ENCODE measurements at regions not wholly inside any gene's neighbourhood (a gene's known extent, or its start where the extent isn't known, plus 50 kb on each side); places are given as distances from the start of the nearest gene placed in this dataset.

- Mint-ChIP-seq H3K4me1 (ENCODE audit: low read depth, unreplicated experiment) (no peaks in the 10 kb centered on the region), H3K27me3 (ENCODE audit: low read depth, unreplicated experiment) (no peaks in the 10 kb centered on the region), H3K4me3 (ENCODE audit: unreplicated experiment) (no peak overlapping the region), H3K36me3 (ENCODE audit: low read depth, unreplicated experiment) (peaks cover 6% of the 10 kb centered on the region), H3K27ac (ENCODE audit: unreplicated experiment) (no peak overlapping the region), H3K9me3 (ENCODE audit: unreplicated experiment) (peaks cover 3% of the 10 kb centered on the region)
- Histone ChIP-seq H4K20me1 (ENCODE audit: insufficient read depth, low read length) (no peaks in the 10 kb centered on the region), H3K4me1 (ENCODE audit: insufficient read depth, low read length) (no peaks in the 10 kb centered on the region), H3K27me3 (ENCODE audit: insufficient read depth, low read length) (no peaks in the 10 kb centered on the region), H3K36me3 (ENCODE audit: insufficient read depth, low read length) (no peaks in the 10 kb centered on the region), H3K9ac (ENCODE audit: low read length) (no peak overlapping the region), H3K27ac (ENCODE audit: low read depth, low read length) (no peak overlapping the region), H3K79me2 (ENCODE audit: insufficient read depth, low read length) (no peaks in the 10 kb centered on the region), H2AFZ (ENCODE audit: low read depth, low read length) (no peak overlapping the region), H3K9me3 (ENCODE audit: insufficient read depth, low read depth, low read length) (no peaks in the 10 kb centered on the region), H3K4me3 (ENCODE audit: insufficient read depth, low read depth, low read length) (no peak overlapping the region), H3K4me2 (ENCODE audit: low read length) (no peak overlapping the region)
- TF ChIP-seq EZH2 (IDR thresholded peaks at IDR 0.05; ENCODE audit: insufficient read depth, low read length) (no peak), CTCF (IDR thresholded peaks at IDR 0.05; ENCODE audit: insufficient read depth, low read depth, low read length) (no peak)
- no peak for FAIRE-seq
- DNase-seq (ENCODE audit: low read depth) = no peak
Observed at GRCh38 chr7:156590212-156590611, 50.4 kb upstream of the RNF32 start.

- H2AFZ ChIP-seq (ENCODE audit: low read depth, low read length) = no peak overlapping the region
- FAIRE-seq = no peak
- no peaks in the 10 kb centered on the region for H3K27me3 ChIP-seq (ENCODE audit: insufficient read depth, low read length)
- Mint-ChIP-seq H3K9me3 (ENCODE audit: unreplicated experiment) (peaks cover 3% of the 10 kb centered on the region), H3K27me3 (ENCODE audit: low read depth, unreplicated experiment) (no peaks in the 10 kb centered on the region), H3K27ac (ENCODE audit: unreplicated experiment) (no peak overlapping the region), H3K4me3 (ENCODE audit: unreplicated experiment) (no peak overlapping the region), H3K4me1 (ENCODE audit: low read depth, unreplicated experiment) (no peaks in the 10 kb centered on the region), H3K36me3 (ENCODE audit: low read depth, unreplicated experiment) (peaks cover 4% of the 10 kb centered on the region)
- no peaks in the 10 kb centered on the region for H3K4me1 ChIP-seq (ENCODE audit: insufficient read depth, low read length)
- no peaks in the 10 kb centered on the region for H3K79me2 ChIP-seq (ENCODE audit: insufficient read depth, low read length)
- no peak overlapping the region for H3K4me3 ChIP-seq (ENCODE audit: insufficient read depth, low read depth, low read length)
- H3K9ac ChIP-seq (ENCODE audit: low read length) = no peak overlapping the region
- H3K36me3 ChIP-seq (ENCODE audit: insufficient read depth, low read length) = no peaks in the 10 kb centered on the region
- H3K27ac ChIP-seq (ENCODE audit: low read depth, low read length) = no peak overlapping the region
- TF ChIP-seq CTCF (IDR thresholded peaks at IDR 0.05; ENCODE audit: insufficient read depth, low read depth, low read length) (no peak), EZH2 (IDR thresholded peaks at IDR 0.05; ENCODE audit: insufficient read depth, low read length) (no peak)
- H4K20me1 ChIP-seq (ENCODE audit: insufficient read depth, low read length) = no peaks in the 10 kb centered on the region
- no peak for DNase-seq (ENCODE audit: low read depth)
- H3K9me3 ChIP-seq (ENCODE audit: insufficient read depth, low read depth, low read length) = no peaks in the 10 kb centered on the region
- no peak overlapping the region for H3K4me2 ChIP-seq (ENCODE audit: low read length)
Observed at GRCh38 chr7:156589808-156590207, 50.8 kb upstream of the RNF32 start.

GRCh38 chr7:156585926-156586325, 54.6 kb upstream of the RNF32 start:
- H3K9me3 ChIP-seq (ENCODE audit: insufficient read depth, low read depth, low read length) = no peaks in the 10 kb centered on the region
- no peak overlapping the region for H2AFZ ChIP-seq (ENCODE audit: low read depth, low read length)
- no peaks in the 10 kb centered on the region for H4K20me1 ChIP-seq (ENCODE audit: insufficient read depth, low read length)
- no peaks in the 10 kb centered on the region for H3K27me3 ChIP-seq (ENCODE audit: insufficient read depth, low read length)
- no peaks in the 10 kb centered on the region for H3K36me3 ChIP-seq (ENCODE audit: insufficient read depth, low read length)
- FAIRE-seq (no peak), DNase-seq (ENCODE audit: low read depth) (no peak)
- Mint-ChIP-seq H3K27ac (ENCODE audit: unreplicated experiment) (no peak overlapping the region), H3K4me1 (ENCODE audit: low read depth, unreplicated experiment) (no peaks in the 10 kb centered on the region), H3K36me3 (ENCODE audit: low read depth, unreplicated experiment) (no peaks in the 10 kb centered on the region), H3K9me3 (ENCODE audit: unreplicated experiment) (peaks cover 3% of the 10 kb centered on the region), H3K4me3 (ENCODE audit: unreplicated experiment) (no peak overlapping the region), H3K27me3 (ENCODE audit: low read depth, unreplicated experiment) (peaks cover 4% of the 10 kb centered on the region)
- no peak overlapping the region for H3K27ac ChIP-seq (ENCODE audit: low read depth, low read length)
- no peak for TF ChIP-seq EZH2 (IDR thresholded peaks at IDR 0.05; ENCODE audit: insufficient read depth, low read length)
- TF ChIP-seq CTCF (IDR thresholded peaks at IDR 0.05; ENCODE audit: insufficient read depth, low read depth, low read length) = no peak
- H3K4me3 ChIP-seq (ENCODE audit: insufficient read depth, low read depth, low read length) = no peak overlapping the region
- no peaks in the 10 kb centered on the region for H3K4me1 ChIP-seq (ENCODE audit: insufficient read depth, low read length)
- H3K4me2 ChIP-seq (ENCODE audit: low read length) = no peak overlapping the region
- no peak overlapping the region for H3K9ac ChIP-seq (ENCODE audit: low read length)
- no peaks in the 10 kb centered on the region for H3K79me2 ChIP-seq (ENCODE audit: insufficient read depth, low read length)
